Mononuclear cell (primary cell): ENCODE measurements at regions not wholly inside any gene's neighbourhood (a gene's known extent, or its start where the extent isn't known, plus 50 kb on each side); places are given as distances from the start of the nearest gene placed in this dataset.
"Not testable (repeated sequence)": the region's sequence is repeated elsewhere in the genome, so short reads cannot be mapped to it uniquely, and the experiment has no call there.

Source experiments
- H3K27me3 ChIP-seq: 2 replicates; pipeline ENCODE4 v1.6.0; 2011; ENCODE audit warnings: low read length, control low read depth; ENCODE audit not compliant: insufficient read depth
- H3K4me1 ChIP-seq: 2 replicates; pipeline ENCODE4 v1.5.1; 2011; ENCODE audit warnings: mild to moderate bottlenecking, low read length, control low read depth; ENCODE audit not compliant: insufficient read depth
- H3K4me3 ChIP-seq: 2 replicates; pipeline ENCODE4 v1.5.1; 2011; ENCODE audit warnings: mild to moderate bottlenecking, low read length, moderate library complexity
- H3K9me3 ChIP-seq: 2 replicates; pipeline ENCODE4 v1.5.1; 2011; ENCODE audit warnings: low read depth, mild to moderate bottlenecking, control low read depth, low read length

- no peaks in the 10 kb centered on the region for H3K4me1 ChIP-seq
- no peaks in the 10 kb centered on the region for H3K27me3 ChIP-seq
- no peak overlapping the region for H3K4me3 ChIP-seq
- no peaks in the 10 kb centered on the region for H3K9me3 ChIP-seq
These were observed 373.8 kb downstream of the NPIPA8 start for GRCh38 chr16:17962726-17963125.

GRCh38 chr16:17961822-17962221, 374.7 kb downstream of the NPIPA8 start:
- not testable (repeated sequence) for H3K4me3 ChIP-seq, H3K27me3 ChIP-seq, H3K4me1 ChIP-seq, H3K9me3 ChIP-seq

GRCh38 chr16:17951378-17951777, 385.2 kb downstream of the NPIPA8 start:
- peaks cover 2% of the 10 kb centered on the region for H3K27me3 ChIP-seq
- no peak overlapping the region for H3K4me3 ChIP-seq
- H3K9me3 ChIP-seq: no peaks in the 10 kb centered on the region
- H3K4me1 ChIP-seq: no peaks in the 10 kb centered on the region

GRCh38 chr16:17949982-17950250, 386.6 kb downstream of the NPIPA8 start:
- peaks cover 2% of the 10 kb centered on the region for H3K27me3 ChIP-seq
- H3K4me1 ChIP-seq: no peaks in the 10 kb centered on the region
- H3K9me3 ChIP-seq: no peaks in the 10 kb centered on the region
- H3K4me3 ChIP-seq: no peak overlapping the region

GRCh38 chr16:17949141-17949981, 387.2 kb downstream of the NPIPA8 start:
- H3K9me3 ChIP-seq: no peaks in the 10 kb centered on the region
- H3K27me3 ChIP-seq: peaks cover 2% of the 10 kb centered on the region
- no peak overlapping the region for H3K4me3 ChIP-seq
- no peaks in the 10 kb centered on the region for H3K4me1 ChIP-seq

GRCh38 chr16:17947637-17948036, 388.9 kb downstream of the NPIPA8 start:
- no peak overlapping the region for H3K4me3 ChIP-seq
- H3K27me3 ChIP-seq: peaks cover 2% of the 10 kb centered on the region

GRCh38 chr16:17947165-17947564, 389.4 kb downstream of the NPIPA8 start:
- Histone ChIP-seq H3K9me3 (no peaks in the 10 kb centered on the region), H3K4me1 (no peaks in the 10 kb centered on the region), H3K27me3 (peaks cover 2% of the 10 kb centered on the region), H3K4me3 (no peak overlapping the region)

More at GRCh38 chr16:17947637-17948036, 388.9 kb downstream of the NPIPA8 start:
- no peaks in the 10 kb centered on the region for H3K9me3 ChIP-seq
- H3K4me1 ChIP-seq: no peaks in the 10 kb centered on the region

- Histone ChIP-seq H3K4me3 (no peak overlapping the region), H3K27me3 (peaks cover 2% of the 10 kb centered on the region), H3K9me3 (no peaks in the 10 kb centered on the region), H3K4me1 (no peaks in the 10 kb centered on the region)
These were observed 391.4 kb downstream of the NPIPA8 start for GRCh38 chr16:17945080-17945601.

- Histone ChIP-seq H3K4me1 (peaks cover 3% of the 10 kb centered on the region), H3K27me3 (peaks cover under 1% of the 10 kb centered on the region), H3K9me3 (no peaks in the 10 kb centered on the region), H3K4me3 (no peak overlapping the region)
These were observed 392.2 kb downstream of the NPIPA8 start for GRCh38 chr16:17944345-17944744.

- peaks cover 4% of the 10 kb centered on the region for H3K4me1 ChIP-seq
- no peaks in the 10 kb centered on the region for H3K27me3 ChIP-seq
- no peaks in the 10 kb centered on the region for H3K9me3 ChIP-seq
- no peak overlapping the region for H3K4me3 ChIP-seq
These were observed 394.5 kb downstream of the NPIPA8 start for GRCh38 chr16:17942067-17942466.

- H3K4me3 ChIP-seq: no peak overlapping the region
- H3K4me1 ChIP-seq: peaks cover 4% of the 10 kb centered on the region
- no peaks in the 10 kb centered on the region for H3K9me3 ChIP-seq
- H3K27me3 ChIP-seq: no peaks in the 10 kb centered on the region
These were observed 395.8 kb downstream of the NPIPA8 start for GRCh38 chr16:17940584-17941364.

GRCh38 chr16:17939723-17940122, 396.8 kb downstream of the NPIPA8 start:
- Histone ChIP-seq H3K9me3 (no peaks in the 10 kb centered on the region), H3K4me1 (peaks cover 4% of the 10 kb centered on the region), H3K27me3 (no peaks in the 10 kb centered on the region), H3K4me3 (no peak overlapping the region)

- H3K4me3 ChIP-seq: no peak overlapping the region
- H3K27me3 ChIP-seq: no peaks in the 10 kb centered on the region
- H3K4me1 ChIP-seq: peaks cover 4% of the 10 kb centered on the region
- no peaks in the 10 kb centered on the region for H3K9me3 ChIP-seq
These were observed 397.4 kb downstream of the NPIPA8 start for GRCh38 chr16:17939122-17939536.

GRCh38 chr16:17938546-17938945, 398.0 kb downstream of the NPIPA8 start:
- Histone ChIP-seq H3K4me3 (no peak overlapping the region), H3K4me1 (peaks cover 4% of the 10 kb centered on the region), H3K9me3 (no peaks in the 10 kb centered on the region), H3K27me3 (no peaks in the 10 kb centered on the region)

- peaks cover 4% of the 10 kb centered on the region for H3K4me1 ChIP-seq
- no peaks in the 10 kb centered on the region for H3K9me3 ChIP-seq
- no peak overlapping the region for H3K4me3 ChIP-seq
- no peaks in the 10 kb centered on the region for H3K27me3 ChIP-seq
These were observed 399.7 kb downstream of the NPIPA8 start for GRCh38 chr16:17936766-17937402.
